ENCODE measurements at regions not wholly inside any gene's neighbourhood (a gene's known extent, or its start where the extent isn't known, plus 50 kb on each side); places are given as distances from the start of the nearest gene placed in this dataset.

DNA sequence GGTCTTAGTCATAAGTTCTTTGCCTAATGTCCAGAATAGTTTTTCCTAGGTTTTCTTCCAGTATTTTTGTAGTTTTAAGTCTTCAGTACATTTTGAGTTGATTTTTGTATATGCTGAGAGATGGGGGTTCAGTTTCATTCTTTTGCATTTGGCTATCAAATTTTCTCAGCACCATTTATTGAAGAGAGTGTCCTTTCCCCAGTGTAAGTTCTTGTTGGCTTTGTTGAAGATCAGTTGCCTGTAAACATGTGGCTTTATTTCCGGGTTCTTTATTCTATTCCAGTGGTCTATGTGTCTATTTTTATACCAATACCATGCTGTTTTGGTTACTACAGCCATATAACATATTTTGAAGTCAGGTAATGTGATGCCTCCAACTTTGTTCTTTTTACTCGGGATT, 87.5 kb upstream of the MYCN start:
- H3K36me3 ChIP-seq (ENCODE audit: control insufficient read depth in 2 of 4, insufficient read depth in 4 of 4, low read length in 3 of 4) = no peaks in the 10 kb centered on the region
- TF ChIP-seq ZNF274 (IDR thresholded peaks at IDR 0.05; ENCODE audit: borderline replicate concordance, extremely low read depth, low read length) (no peak), POLR2AphosphoS5 (IDR thresholded peaks at IDR 0.05; ENCODE audit: low read depth, low read length) (no peak), RXRA (IDR thresholded peaks at IDR 0.05; ENCODE audit: insufficient read depth, low read depth, low read length) (no peak), CREB1 (IDR thresholded peaks at IDR 0.05) (no peak), SP1 (IDR thresholded peaks at IDR 0.05; ENCODE audit: low read depth, low read length) (no peak)
- TF ChIP-seq, protein P1, sequence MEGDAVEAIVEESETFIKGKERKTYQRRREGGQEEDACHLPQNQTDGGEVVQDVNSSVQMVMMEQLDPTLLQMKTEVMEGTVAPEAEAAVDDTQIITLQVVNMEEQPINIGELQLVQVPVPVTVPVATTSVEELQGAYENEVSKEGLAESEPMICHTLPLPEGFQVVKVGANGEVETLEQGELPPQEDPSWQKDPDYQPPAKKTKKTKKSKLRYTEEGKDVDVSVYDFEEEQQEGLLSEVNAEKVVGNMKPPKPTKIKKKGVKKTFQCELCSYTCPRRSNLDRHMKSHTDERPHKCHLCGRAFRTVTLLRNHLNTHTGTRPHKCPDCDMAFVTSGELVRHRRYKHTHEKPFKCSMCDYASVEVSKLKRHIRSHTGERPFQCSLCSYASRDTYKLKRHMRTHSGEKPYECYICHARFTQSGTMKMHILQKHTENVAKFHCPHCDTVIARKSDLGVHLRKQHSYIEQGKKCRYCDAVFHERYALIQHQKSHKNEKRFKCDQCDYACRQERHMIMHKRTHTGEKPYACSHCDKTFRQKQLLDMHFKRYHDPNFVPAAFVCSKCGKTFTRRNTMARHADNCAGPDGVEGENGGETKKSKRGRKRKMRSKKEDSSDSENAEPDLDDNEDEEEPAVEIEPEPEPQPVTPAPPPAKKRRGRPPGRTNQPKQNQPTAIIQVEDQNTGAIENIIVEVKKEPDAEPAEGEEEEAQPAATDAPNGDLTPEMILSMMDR (IDR thresholded peaks at IDR 0.05; ENCODE audit: control extremely low read depth in 1 of 3, insufficient read depth in 1 of 3, low read depth in 1 of 3, low read length in 3 of 3) = no peak
- no peak overlapping the region for H2AK5ac ChIP-seq (ENCODE audit: low read depth, low read length)
- no peak overlapping the region for H4K8ac ChIP-seq (ENCODE audit: extremely low read depth, insufficient read depth, low read length)
- no peak overlapping the region for H4K5ac ChIP-seq (ENCODE audit: insufficient read length, low read depth, low read length)
- H3K4me2 ChIP-seq (ENCODE audit: insufficient read depth in 1 of 2, low read depth in 2 of 2, low read length in 2 of 2) = no peak overlapping the region
- H3K14ac ChIP-seq (ENCODE audit: insufficient read length) = no peak overlapping the region
- H2AFZ ChIP-seq (ENCODE audit: low read length) = no peak overlapping the region
- H3K4ac ChIP-seq (replicated peaks; ENCODE audit: insufficient read length, low read depth, low read length) = no peak overlapping the region
- no peak overlapping the region for H3K4me3 ChIP-seq (ENCODE audit: extremely low read depth in 1 of 4, insufficient read depth in 2 of 4, low read depth in 3 of 4, low read length in 4 of 4)
- no peaks in the 10 kb centered on the region for H3K9me3 ChIP-seq (ENCODE audit: insufficient read depth in 2 of 2, low read depth in 1 of 2, low read length in 1 of 2)
- H3K23me2 ChIP-seq (ENCODE audit: low read depth, low read length) = no peaks in the 10 kb centered on the region
- H2BK20ac ChIP-seq (ENCODE audit: low read length) = no peak overlapping the region
- WGBS, 2 experiments (ENCODE audit: extremely low coverage in 1 of 2, insufficient coverage in 1 of 2, insufficient read length in 1 of 2, insufficient replicate concordance in 2 of 2, low coverage in 1 of 2, low lambda C conversion rate in 2 of 2, missing lambda C conversion rate in 1 of 2) = 78% methylated on average over 2 of the region's 2 CpGs; no CpG with 5 or more reads in 1 of the 2 experiments
- no peak overlapping the region for H3K56ac ChIP-seq (replicated peaks; ENCODE audit: insufficient read length, low read depth, low read length)
- H4K91ac ChIP-seq (replicated peaks; ENCODE audit: insufficient read length, low read length) = no peak overlapping the region
- no peak overlapping the region for H3K27ac ChIP-seq (ENCODE audit: low read depth, low read length)
- no peak overlapping the region for H2BK120ac ChIP-seq (replicated peaks; ENCODE audit: low read depth, low read length)
- no peak overlapping the region for H2BK5ac ChIP-seq (ENCODE audit: low read depth, low read length)
- H3K4me1 ChIP-seq (replicated peaks in 1 of 4; ENCODE audit: control insufficient read depth in 3 of 4, insufficient read depth in 4 of 4, low read length in 3 of 4) = no peaks in the 10 kb centered on the region
- no peak for FAIRE-seq
- ChIA-PET CTCF (ENCODE audit: partially characterized antibody) (no interaction called here), POLR2A (ENCODE audit: partially characterized antibody) (no interaction called here)
- no peak overlapping the region for H3K18ac ChIP-seq (ENCODE audit: extremely low read depth, low read length)
- no peak for DNase-seq (ENCODE audit: low read depth in 1 of 2, low spot score in 2 of 2)
- H2BK15ac ChIP-seq (ENCODE audit: low read length) = no peak overlapping the region
- H3K27me3 ChIP-seq (replicated peaks in 1 of 4; ENCODE audit: control insufficient read depth in 3 of 4, extremely low read depth in 1 of 4, insufficient read depth in 3 of 4, low read length in 3 of 4) = no peaks in the 10 kb centered on the region
- no peaks in the 10 kb centered on the region for H4K20me1 ChIP-seq (replicated peaks in 1 of 2; ENCODE audit: control insufficient read depth in 1 of 2, insufficient read depth in 2 of 2, low read length in 2 of 2)
- H3K9ac ChIP-seq (replicated peaks in 1 of 4; ENCODE audit: extremely low read depth in 1 of 4, low read depth in 3 of 4, low read length in 3 of 4) = no peak overlapping the region
- no peak overlapping the region for H2BK12ac ChIP-seq (ENCODE audit: low read depth, low read length)
- no peaks in the 10 kb centered on the region for H3K79me2 ChIP-seq (ENCODE audit: control insufficient read depth in 1 of 2, insufficient read depth in 2 of 2, low read length in 2 of 2)
- no peak overlapping the region for H3K23ac ChIP-seq (ENCODE audit: insufficient read length)
- no peaks in the 10 kb centered on the region for H3K79me1 ChIP-seq (ENCODE audit: low read depth, low read length)
